ENCODE measurements at regions not wholly inside any gene's neighbourhood (a gene's known extent, or its start where the extent isn't known, plus 50 kb on each side); places are given as distances from the start of the nearest gene placed in this dataset.

GRCh38 chr4:18630218-18631110 lies 608.9 kb upstream of the LCORL start:
- 66% methylated on average over 5 of the region's 29 CpGs for WGBS (ENCODE audit: low lambda C conversion rate)
- ChIA-PET POLR2A (no interaction called here), CTCF (ENCODE audit: low intra/inter-chr PET ratio, low total read pairs) (no interaction called here)
- no peak for DNase-seq (ENCODE audit: low spot score)
- Histone ChIP-seq H3K27me3 (ENCODE audit: control insufficient read depth in 1 of 2, insufficient read depth in 2 of 2, low read length in 2 of 2) (no peaks in the 10 kb centered on the region), H3K27ac (ENCODE audit: extremely low read length, insufficient read depth, low read length) (no peak overlapping the region), H3K4me3 (replicated peaks in 1 of 3; ENCODE audit: insufficient read depth in 1 of 3, low read depth in 2 of 3, low read length in 3 of 3) (no peak overlapping the region), H3K9me3 (ENCODE audit: low read length) (peaks cover 10% of the 10 kb centered on the region), H3K79me2 (ENCODE audit: insufficient read depth, low read length) (no peaks in the 10 kb centered on the region), H2AFZ (ENCODE audit: low read length) (no peak overlapping the region), H3K4me2 (ENCODE audit: low read depth, low read length) (no peak overlapping the region), H3K36me3 (replicated peaks in 1 of 2; ENCODE audit: control insufficient read depth in 1 of 2, insufficient read depth in 2 of 2, low read length in 2 of 2) (no peaks in the 10 kb centered on the region), H4K20me1 (ENCODE audit: insufficient read depth, low read length) (no peaks in the 10 kb centered on the region), H3K4me1 (ENCODE audit: insufficient read depth, low read length) (no peaks in the 10 kb centered on the region), H3K9ac (ENCODE audit: insufficient read depth, low read depth, low read length) (no peak overlapping the region)
- no peak for FAIRE-seq
- intact Hi-C loops (cut with micrococcal nuclease; ENCODE audit: unreplicated experiment) (no loop called here), in situ Hi-C loops (cut with HindIII; ENCODE audit: extremely low pct_ligation_motif_present, low pct_unique_long_range_greater_than_20kb) (no loop called here)
- TF ChIP-seq TAF15 (IDR thresholded peaks at IDR 0.05; ENCODE audit: low read depth, low read length, poor library complexity, severe bottlenecking) (no peak), MAFF (IDR thresholded peaks at IDR 0.05; ENCODE audit: low read depth, low read length) (peak; percentile 66), MAFK (conservative IDR thresholded peaks at IDR 0.05 in 1 of 2, IDR thresholded peaks at IDR 0.05 in 1 of 2; ENCODE audit: low read length in 2 of 2) (peak; percentile 50 to 77; a peak in 3 of 4 replicates), ZNF850 (CRISPR knock-in tag; conservative IDR thresholded peaks at IDR 0.05) (peak; percentile 83; the same call in 1 of the 2 replicates)
- no peak for ATAC-seq
- no TSS peak for BruUV-seq (replicated peaks)

GRCh38 chr4:18627447-18628005 lies 606.0 kb upstream of the LCORL start:
- Histone ChIP-seq H3K4me1 (ENCODE audit: insufficient read depth, low read length) (no peaks in the 10 kb centered on the region), H4K20me1 (ENCODE audit: insufficient read depth, low read length) (no peaks in the 10 kb centered on the region), H2AFZ (ENCODE audit: low read length) (no peak overlapping the region), H3K79me2 (ENCODE audit: insufficient read depth, low read length) (no peaks in the 10 kb centered on the region), H3K4me2 (ENCODE audit: low read depth, low read length) (no peak overlapping the region), H3K9ac (ENCODE audit: insufficient read depth, low read depth, low read length) (no peak overlapping the region), H3K27me3 (ENCODE audit: control insufficient read depth in 1 of 2, insufficient read depth in 2 of 2, low read length in 2 of 2) (no peaks in the 10 kb centered on the region), H3K36me3 (replicated peaks in 1 of 2; ENCODE audit: control insufficient read depth in 1 of 2, insufficient read depth in 2 of 2, low read length in 2 of 2) (no peaks in the 10 kb centered on the region), H3K9me3 (ENCODE audit: low read length) (peaks cover 10% of the 10 kb centered on the region), H3K4me3 (replicated peaks in 1 of 3; ENCODE audit: insufficient read depth in 1 of 3, low read depth in 2 of 3, low read length in 3 of 3) (no peak overlapping the region), H3K27ac (ENCODE audit: extremely low read length, insufficient read depth, low read length) (no peak overlapping the region)
- WGBS (ENCODE audit: low lambda C conversion rate): 31% methylated on average over 2 of the region's 2 CpGs
- POLR2A ChIA-PET: no interaction called here
- in situ Hi-C loops (cut with HindIII; ENCODE audit: extremely low pct_ligation_motif_present, low pct_unique_long_range_greater_than_20kb): no loop called here
- DNase-seq (ENCODE audit: low spot score) (no peak), FAIRE-seq (no peak), ATAC-seq (no peak)
- no TSS peak for BruUV-seq (replicated peaks)
- intact Hi-C loops (cut with micrococcal nuclease; ENCODE audit: unreplicated experiment): no loop called here
- CTCF ChIA-PET (ENCODE audit: low intra/inter-chr PET ratio, low total read pairs): no interaction called here
- TF ChIP-seq ZKSCAN8 (CRISPR knock-in tag; IDR thresholded peaks at IDR 0.05; ENCODE audit: borderline replicate concordance): no peak
- no peak for TF ChIP-seq KLF13 (CRISPR knock-in tag; IDR thresholded peaks at IDR 0.05)
- TF ChIP-seq TEF (CRISPR knock-in tag; IDR thresholded peaks at IDR 0.05): no peak
- no peak for TF ChIP-seq TCF7L2 (IDR thresholded peaks at IDR 0.05; ENCODE audit: low read depth, low read length)
- TF ChIP-seq ZNF33A (CRISPR knock-in tag; IDR thresholded peaks at IDR 0.05; ENCODE audit: borderline replicate concordance): no peak
- TF ChIP-seq ZNF350 (CRISPR knock-in tag; IDR thresholded peaks at IDR 0.05; ENCODE audit: borderline replicate concordance, low read depth): no peak
- no peak for TF ChIP-seq GATA4 (IDR thresholded peaks at IDR 0.05; ENCODE audit: borderline replicate concordance, low read depth)
- TF ChIP-seq ZNF329 (CRISPR knock-in tag; IDR thresholded peaks at IDR 0.05; ENCODE audit: low read depth): no peak
- no peak for TF ChIP-seq ZNF496 (CRISPR knock-in tag; IDR thresholded peaks at IDR 0.05; ENCODE audit: insufficient replicate concordance)

Data from HepG2 (cell line).